NCI-H226 (cell line): ENCODE measurements at regions not wholly inside any gene's neighbourhood (a gene's known extent, or its start where the extent isn't known, plus 50 kb on each side); places are given as distances from the start of the nearest gene placed in this dataset.
A peak's percentile ranks its signal among the peaks of the same experiment; 100 is the strongest.
"Not testable (repeated sequence)": the region's sequence is repeated elsewhere in the genome, so short reads cannot be mapped to it uniquely, and the experiment has no call there.

Experiments used
- DNase-seq: peaks from one replicate; pipeline ENCODE4 v3.0.0-alpha.2; 2015

DNA sequence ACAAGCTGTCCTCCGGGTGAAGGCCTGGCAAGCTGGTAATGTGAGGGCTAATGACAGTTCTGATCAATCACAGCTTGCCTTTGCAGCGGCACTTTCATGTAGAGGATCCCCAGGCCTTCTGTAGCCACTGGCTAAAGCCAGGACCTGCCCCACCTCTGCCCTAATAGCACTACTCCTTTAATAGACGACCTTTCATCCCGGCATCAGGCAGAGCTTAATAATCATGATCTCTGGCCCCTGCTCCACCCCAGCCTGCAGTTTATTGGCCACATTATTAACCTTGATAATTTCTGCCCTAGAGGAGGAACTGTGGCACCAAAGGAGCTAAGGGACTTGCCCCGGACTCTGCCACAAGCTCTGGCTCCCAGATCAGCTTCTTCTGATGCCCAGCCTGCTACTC is 142.3 kb upstream of the TBX3 start:
- DNase-seq: no peak

DNA sequence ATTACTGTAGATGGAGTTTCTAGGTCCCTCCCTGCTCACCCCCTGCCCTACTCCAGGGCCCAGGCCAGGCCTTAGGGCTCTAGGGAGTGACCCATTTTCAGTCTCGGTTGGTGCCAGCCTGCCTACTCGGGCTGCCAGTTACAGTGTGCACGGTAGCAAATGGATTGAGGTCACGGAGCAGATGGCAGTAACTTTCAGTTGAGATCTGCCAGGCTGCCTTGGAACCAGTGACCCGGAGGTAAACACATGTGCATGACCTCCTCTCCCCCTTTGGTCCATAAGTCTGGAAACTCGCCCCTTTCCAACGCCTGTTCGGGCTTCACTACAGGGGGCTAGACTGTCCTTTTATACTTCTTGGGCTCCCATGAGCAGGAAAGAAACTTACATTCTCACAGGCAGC is 139.7 kb upstream of the TBX3 start:
- no peak for DNase-seq

DNA sequence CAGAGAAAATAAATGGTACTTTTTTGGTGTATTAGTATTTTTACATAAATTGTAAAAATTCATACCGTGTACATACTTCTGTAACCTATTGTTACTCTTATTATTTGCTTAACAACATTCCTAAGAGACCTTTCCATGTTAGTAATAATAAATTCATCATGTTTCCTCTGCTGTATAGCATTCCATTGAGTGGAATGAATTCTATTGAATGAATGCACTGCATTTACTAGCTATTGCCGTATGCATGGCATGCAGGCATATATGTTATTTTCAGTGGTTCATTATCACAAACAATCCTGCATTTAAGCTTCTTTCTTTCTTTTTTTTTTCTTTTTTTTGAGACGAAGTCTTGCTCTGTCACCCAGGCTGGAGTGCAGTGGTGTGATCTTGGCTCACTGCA is 137.6 kb upstream of the TBX3 start:
- no peak for DNase-seq

DNA sequence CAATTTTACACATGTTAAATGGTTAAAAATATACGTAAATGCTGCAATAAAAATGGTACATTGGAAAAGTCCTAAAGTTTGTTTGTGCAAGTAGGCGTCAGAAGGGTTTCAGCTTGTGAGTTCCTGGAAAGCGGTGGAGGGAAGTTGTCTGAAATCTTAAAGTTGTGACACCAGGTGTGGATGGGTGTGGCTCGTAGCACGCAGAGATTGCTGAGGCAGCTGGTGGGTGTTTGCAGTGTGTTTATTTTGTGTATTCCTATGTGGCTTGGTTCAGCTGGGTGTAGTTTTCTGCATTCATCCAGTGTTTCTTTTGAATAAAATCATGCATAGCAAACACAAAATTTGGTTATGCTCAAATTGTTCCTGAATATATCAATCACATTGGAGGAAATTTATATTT is 136.8 kb upstream of the TBX3 start:
- no peak for DNase-seq

DNA sequence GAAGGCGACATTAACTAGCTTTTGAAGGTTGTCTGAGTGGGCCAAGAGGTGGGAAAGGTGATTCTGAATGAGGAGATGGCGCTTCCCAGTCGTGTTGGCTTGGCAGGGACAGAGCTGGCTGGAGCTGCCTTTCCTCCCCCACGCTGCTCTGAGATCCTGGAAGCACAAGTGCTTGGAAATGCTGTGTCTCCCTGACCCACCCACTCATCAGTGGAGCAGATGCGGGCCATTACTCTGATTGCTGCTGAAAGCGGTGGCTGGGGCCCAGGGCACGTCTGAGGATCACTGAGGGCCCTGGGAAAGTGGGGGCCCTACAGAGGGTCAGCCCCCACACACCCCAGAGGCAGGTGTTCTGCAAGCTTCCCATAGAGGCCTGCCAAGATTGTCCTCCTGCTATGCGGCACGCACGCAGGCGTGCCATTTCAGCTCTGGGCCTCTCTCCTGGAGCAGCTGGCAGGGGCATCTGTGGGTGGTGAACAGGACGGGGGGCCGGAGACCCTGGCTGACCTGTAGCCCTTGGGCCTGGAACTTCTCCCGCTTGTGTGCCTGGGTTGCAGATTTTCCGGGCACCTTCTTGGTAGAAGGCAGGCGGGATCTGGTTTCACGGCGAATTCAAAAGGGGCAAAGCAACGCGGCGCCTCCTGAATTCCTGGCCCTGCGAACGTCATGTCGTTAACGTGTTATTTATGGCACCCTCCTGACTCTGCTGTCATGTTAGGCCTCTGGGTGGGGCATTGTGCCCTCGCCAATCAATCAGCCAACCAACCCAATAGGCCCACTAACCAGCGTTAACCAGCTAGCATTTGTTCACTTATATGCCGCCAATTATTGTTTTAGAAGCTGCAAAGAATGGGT is 133.8 kb upstream of the TBX3 start:
- no peak for DNase-seq

DNA sequence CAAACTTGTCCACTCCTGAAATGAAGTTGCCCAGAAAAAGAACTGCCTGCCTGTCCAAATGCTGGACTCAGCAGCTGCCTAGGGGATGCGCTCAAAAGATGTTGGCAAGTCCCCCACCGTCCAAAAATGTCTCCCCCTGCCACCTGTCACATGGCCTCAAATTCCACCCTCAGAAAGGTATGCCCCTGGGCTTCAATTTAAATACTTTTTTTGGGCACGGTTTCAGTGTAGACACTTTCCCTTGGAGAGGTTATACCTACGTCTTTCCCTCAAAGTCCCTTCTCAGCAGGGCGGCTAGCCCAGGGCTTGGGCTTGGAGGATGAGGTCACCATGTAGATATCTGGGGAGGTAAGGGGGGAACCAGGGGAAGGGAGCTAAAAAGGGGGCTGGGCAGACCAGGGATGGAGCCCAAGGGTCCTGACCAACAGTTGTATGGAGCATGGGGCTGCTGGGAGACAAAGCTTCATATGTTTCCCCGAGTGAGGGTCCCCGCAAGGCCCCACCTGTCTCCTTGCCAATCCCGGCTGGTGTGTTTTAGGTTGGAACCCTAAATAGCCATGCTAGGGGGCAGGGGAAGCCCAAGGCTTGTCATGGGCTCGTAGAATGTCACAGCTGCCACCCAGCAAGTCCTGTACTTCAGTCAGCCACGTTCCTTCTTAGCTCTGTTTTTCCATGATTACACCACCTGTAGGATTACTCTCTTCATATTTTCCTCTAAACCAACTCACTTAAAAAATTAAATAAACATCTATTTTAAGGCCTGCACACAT is 131.2 kb upstream of the TBX3 start:
- no peak for DNase-seq

DNA sequence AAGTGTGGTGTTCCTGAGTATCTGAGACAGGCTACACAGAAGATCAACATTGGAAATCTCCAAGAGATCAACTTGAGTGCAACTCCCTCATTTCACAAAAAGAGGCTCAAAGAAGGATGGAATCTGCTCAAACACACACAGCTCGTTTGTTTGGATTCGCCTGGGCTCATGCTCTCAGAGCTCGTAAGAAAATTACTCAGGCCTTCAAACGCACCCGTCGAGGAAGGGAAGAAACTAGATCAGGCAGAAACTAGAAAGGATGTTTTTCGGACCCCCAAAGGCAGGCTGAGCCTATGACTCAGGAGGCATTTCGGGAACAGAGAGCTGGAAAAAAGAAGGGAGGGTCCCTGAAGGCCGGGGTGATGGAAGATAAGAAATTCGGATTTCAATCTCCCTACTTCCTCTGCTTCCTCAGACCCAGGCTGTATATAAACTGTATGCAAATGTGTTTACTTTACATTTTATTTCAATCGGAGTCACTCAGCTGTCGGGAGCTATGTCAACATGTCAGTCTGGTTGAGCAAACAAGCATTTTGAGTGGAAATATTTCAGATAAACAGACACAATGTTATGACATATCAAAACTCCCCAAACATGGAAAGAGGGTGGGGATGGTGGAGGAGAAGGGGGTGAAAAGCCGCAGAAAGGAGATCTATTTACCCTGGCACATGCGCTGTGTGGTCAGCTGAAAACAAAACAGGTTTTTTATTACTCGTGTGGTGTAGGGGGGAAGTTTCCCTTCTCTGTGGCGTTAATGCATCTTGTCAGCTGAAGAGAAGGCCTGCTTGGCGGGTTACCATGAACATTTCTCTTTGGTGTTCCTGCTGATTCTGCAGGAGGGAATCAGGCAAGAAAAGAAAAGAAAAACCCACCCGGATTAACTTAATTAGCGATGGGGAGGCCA is 129.1 kb upstream of the TBX3 start:
- DNase-seq: no peak

DNA sequence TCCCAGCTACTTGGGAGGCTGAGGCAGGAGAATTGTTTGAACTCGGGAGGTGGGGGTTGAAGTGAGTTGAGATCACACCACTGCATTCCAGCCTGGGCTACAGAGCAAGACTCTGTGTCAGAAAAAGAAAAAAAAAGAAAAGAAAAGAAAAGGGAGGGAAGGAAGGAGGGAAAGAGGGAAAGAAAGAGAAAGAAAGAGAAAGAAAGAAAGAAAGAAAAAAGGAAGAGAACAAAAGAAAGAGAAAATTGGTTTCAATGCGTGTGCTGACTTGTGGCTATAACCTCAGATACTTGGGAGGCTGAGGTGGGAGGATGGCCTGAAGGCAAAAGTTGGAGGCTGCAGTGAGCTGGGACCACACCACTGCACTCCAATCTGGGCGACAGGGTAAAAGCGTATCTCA is 128.4 kb upstream of the TBX3 start:
- DNase-seq: no peak

DNA sequence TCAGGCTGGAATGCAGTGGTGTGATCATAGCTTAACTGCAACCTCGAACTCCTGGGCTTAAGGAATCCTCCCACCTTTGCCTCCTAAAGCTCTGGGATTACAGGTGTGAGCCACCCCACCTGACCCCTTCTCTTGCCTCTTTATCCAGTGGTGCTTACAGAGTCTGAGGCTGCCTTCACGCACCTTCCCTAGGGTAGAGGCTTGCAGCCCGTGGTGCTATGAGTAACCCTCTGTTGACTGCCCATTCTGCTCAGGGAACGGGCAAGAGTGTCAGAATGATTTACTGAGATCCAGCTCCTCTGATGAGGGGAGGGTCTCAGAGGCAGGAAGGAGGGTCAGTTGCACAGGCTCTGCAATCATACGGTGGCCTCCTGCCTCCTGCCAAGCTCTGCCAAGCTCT is 125.1 kb upstream of the TBX3 start:
- no peak for DNase-seq

DNA sequence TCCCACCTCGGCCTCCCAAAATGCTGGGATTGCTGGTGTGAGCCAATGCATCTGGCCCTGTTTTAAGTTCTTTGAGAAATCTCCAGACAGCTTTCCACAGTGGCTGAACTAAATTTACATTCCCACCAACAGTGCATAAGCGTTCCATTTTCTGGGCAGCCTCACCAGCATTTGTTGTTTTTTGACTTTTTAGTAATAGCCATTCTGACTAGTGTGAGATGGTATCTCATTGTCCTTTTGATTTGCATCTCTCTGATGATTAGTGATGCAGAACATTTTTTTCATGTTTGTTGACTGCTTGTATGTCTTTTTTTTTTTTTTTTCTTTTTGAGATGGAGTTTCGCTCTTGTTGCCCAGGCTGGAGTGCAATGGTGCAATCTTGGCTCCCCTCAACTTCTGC is 117.4 kb upstream of the TBX3 start:
- DNase-seq: not testable (repeated sequence)

DNA sequence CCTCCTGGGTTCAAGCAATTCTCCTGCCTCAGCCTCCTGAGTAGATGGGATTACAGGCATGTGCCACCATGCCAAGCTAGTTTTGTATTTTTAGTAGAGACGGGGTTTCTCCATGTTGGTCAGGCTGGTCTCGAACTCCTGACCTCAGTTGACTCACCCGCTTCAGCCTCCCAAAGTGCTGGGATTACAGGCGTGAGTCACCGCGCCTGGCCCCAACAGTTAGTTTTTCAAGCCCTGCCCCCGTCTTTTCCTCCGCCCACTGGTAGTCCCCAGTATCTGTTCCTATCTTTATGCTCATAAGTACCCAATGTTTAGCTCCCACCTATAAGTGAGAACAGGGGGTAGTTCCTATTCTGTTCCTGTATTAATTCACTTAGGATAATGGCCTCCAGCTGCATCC is 116.6 kb upstream of the TBX3 start:
- peak; percentile 24 for DNase-seq

DNA sequence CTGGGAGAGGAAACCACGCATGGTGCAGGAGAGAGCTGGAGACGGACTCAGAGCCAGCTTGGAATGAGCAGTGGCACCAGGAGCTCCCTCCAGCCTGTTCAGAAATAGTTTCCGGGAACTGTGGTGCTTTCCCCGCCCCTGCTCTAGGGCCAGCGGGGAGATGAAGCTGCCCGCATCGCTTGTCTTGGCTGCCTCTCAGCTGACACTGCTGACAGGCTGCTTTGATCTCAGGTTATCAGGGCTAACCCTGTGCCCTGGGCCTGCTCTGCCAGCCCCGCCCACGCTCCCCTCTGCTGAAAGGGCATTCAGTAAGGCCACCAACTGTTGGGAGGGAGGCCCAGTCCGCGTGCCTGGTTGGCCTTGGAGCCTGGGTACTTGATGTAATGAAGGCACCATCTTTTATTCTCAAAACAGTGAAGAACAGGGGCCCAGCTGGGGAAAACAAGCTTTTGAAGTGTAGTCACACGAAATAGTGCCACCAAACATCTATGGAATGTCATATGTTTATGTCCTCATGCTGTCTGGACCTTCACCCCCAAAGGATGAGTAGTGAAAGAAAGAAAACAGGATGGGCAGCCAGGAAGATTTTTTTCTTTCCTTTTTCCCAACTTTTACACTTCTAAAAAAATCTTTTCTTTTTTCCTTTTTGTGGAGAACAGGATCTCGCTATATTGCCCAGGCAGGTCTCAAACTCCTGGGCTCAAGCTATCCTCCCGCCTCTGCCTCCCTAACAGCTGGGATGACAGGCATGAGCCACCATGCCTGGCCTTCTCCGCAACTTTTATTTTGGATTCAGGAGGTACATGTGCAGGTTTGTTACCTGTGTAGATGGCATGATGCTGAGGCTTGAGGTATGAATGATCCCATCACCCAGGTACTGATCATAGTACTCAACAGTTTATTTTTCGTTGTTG is 115.9 kb upstream of the TBX3 start:
- peak; percentile 50 for DNase-seq

DNA sequence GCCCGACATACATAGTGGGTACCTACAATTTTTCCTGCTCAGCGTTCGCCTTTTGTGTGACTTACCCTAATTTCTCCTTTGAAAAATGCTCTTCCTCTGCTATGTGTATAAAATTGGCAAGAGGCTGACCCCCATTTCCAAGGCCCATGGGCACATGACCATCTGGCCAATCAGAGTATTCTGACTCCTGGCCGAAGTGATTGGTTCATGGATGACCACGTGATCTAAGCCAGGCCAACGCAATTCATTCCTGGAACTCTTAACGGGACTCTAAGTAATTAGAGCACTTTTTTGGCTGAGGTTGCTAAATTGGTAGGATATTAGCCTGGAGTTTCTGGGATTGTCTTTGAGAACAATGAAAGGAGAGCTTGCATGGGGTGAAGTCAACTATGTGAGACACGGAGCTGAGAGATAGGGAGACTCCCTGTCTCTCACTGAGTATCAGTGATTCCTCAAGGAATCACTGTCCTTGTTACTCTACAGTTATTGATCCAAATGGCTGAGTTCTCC is 110.1 kb upstream of the TBX3 start:
- no peak for DNase-seq

DNA sequence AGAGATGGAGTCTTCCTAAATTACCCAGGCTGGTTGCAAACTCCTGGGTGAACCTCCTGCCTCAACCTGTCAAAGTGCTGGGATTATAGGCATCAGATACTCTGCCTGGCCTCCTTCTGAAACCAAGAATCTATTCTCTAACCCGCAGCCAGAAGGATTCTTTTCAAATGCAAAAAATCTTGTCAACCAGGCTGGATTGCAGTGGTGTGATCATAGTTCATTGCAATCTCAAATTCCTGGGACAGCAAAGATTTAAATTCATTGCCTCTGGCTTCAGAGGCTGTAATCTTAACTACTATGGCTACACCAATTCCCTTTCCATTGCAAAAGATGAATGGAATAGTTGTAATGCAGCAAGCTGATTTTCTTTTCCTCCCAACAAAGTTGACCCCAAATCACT is 106.3 kb upstream of the TBX3 start:
- no peak for DNase-seq

DNA sequence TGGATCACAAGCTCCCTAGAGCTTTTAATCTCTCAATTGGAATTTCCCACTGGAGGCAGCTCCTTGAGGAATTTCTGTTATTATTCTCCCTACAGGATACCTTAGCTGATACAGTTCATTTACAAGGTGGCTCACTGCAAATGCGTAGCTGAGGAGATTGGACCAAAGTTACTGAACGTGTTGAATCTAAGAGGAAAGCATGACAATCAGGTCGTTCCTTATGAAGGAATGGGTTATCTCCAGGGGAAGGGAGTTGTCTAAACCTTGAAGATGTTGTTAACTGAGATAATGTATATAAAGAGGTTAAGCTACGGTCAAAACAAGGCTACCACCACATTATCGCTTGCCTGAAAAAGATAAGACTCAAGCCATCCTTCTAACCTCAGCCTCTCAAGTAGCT is 105.8 kb upstream of the TBX3 start:
- no peak for DNase-seq

DNA sequence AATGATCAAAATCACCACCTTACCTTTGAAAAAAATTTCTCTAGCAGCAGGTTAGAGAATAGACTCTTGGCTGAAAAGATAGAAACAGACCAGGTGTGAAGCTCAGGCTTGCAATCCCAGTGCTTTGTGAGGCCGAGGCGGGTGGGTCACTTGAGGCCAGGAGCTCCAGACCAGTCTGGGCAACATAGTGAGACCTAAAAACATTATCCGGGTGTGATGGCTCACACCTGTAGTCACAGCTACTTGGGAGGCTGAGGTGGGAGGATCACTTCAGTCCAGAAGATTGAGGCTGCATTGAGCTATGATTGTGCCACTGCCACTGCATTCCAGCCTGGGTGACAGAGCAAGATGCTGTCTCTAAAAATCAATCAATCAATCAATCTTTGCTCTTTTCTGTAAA is 105.3 kb upstream of the TBX3 start:
- DNase-seq: no peak

DNA sequence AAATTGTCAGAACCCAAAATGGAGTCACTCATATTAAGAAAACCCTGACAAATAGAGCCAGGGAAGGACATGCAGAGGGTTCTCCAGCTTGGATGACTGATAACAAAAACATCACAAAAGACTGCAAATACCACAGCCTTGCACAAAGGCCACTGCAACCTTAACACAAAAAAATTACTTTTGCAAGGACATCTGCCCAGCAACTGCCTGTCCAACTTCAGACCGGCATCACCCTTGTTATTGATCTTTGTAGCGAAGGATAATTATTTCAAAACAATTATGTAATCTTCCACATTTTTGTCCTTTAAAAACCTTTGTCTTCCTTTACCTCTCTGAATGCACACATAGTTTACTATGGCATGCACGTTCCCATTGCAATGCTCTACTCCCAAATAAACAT is 100.6 kb upstream of the TBX3 start:
- no peak for DNase-seq

DNA sequence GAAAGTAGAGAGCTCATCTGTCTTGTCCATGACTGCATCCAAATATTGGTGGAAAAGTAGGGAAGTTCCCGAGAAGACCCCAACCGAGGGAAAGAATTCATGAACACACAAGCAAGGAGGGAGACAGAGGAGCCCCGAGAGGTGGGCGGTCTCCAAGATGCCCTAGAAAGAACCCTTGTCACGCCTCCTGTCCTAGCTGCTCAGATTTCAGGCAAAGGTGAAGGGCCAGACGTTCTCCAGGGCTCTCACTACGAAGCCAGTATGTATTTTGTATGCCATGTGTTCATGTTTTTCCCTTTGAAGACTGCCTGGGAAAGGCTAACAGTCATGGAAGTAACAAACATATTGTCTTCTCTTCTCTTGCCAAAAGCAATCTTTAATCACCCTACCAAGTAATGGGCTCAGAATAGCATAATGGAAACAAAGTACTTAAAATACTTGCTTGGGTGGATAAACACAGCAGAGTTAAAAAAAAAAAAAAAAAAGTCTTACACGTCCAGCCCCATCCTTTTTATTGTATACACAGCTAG is 99.2 kb upstream of the TBX3 start:
- no peak for DNase-seq

DNA sequence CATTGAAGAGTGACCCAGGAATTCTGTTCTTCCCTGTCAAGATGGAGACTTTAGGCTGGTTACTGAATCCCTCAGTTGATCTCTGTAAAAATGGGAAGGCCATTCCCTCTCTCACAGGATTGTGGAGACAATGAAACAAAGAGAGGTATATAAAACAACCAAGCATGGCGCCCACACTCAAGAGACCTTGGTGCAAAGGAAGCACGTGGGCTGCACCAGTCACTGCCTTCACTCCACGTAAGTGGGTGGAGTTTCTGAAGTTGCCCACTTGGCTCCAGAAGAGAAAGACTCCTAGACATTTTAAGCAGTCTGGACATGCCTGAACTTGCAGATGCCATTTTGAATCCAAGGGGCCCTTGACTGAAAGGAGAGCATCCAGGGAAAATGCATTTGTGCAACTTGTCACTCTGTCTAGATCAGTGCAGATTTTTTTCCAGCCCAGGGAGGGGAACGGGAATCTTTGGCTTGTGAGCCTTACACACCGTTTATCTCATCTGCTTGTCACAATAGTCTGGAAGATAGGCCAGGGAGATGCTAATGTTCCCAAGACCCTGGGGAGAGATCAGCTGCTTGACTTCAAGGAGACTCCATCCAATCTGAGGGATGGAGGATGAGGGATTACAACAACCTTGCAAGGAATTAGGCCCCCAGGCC is 96.9 kb upstream of the TBX3 start:
- no peak for DNase-seq

DNA sequence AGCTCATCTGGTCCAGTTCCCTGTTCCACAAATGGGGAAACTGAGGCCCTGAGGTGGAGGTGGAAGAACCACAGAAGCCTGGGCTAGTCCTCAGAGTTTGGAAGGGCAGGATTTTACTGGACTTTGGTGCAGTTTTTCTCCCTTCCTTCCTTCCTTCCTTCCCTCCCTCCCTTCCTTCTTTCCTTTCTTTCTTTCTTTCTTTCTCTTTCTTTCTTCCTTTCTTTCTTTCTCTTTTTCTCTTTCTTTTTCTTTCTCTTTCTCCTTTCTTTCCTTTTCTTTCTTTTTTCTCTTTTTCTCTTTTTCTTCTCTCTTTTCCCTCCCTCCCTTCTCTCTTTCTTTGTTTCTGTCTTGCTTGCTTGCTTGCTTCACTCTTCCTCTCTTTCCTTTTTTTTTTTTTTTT is 95.7 kb upstream of the TBX3 start:
- DNase-seq: no peak

DNA sequence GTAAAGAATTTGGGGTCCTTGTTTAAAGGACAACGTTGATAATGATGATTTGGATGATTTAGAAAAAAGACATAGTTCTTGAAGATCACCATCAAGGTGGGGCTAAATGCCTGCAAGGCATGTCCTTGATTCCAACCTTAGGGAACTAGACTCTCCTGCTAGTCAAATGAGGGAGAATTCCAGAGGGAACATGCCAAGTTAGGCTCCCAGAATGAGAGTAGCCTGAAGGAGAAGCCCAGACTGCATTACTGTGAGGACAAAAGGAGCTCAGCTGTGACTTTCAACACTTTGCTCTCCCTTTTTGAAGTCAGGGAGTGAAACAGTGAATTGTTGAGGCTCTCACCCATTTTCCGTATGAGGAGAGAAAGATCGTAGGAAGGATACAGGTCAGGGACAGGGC is 95.2 kb upstream of the TBX3 start:
- DNase-seq: no peak
